Eye (tissue), 1 donor: ENCODE measurements at regions not wholly inside any gene's neighbourhood (a gene's known extent, or its start where the extent isn't known, plus 50 kb on each side); places are given as distances from the start of the nearest gene placed in this dataset.
A peak's percentile ranks its signal among the peaks of the same experiment; 100 is the strongest.
"Not testable (repeated sequence)": the region's sequence is repeated elsewhere in the genome, so short reads cannot be mapped to it uniquely, and the experiment has no call there.

ENCODE experiments used
- DNase-seq: peaks from one replicate; pipeline ENCODE4 v3.0.0-alpha.2; 2015

- DNase-seq, result no peak
Observed at GRCh38 chr9:117775591-117775990, 71.4 kb downstream of the TLR4 start.

GRCh38 chr9:117777823-117778222, 73.6 kb downstream of the TLR4 start:
- DNase-seq, result no peak

DNA sequence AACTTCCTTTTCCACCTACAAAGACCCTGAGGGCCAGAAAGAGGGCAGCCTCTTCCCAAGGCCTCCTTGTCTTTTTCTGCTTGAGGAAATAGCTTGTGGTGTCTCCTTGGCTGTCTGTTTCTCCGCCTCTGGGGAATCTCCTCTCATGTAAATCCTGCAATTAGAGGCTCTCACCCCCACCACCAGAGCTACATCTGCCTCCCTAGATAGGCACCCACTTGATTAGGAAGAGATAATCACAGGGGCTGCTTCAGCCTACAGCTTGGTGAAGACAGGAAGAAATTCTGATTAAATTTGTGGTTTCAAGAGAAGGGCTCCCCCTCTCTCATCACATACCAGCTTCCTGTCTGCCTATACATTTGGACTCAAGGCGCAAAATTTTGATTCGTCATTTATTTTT, 75.6 kb downstream of the TLR4 start:
- no peak for DNase-seq

DNA sequence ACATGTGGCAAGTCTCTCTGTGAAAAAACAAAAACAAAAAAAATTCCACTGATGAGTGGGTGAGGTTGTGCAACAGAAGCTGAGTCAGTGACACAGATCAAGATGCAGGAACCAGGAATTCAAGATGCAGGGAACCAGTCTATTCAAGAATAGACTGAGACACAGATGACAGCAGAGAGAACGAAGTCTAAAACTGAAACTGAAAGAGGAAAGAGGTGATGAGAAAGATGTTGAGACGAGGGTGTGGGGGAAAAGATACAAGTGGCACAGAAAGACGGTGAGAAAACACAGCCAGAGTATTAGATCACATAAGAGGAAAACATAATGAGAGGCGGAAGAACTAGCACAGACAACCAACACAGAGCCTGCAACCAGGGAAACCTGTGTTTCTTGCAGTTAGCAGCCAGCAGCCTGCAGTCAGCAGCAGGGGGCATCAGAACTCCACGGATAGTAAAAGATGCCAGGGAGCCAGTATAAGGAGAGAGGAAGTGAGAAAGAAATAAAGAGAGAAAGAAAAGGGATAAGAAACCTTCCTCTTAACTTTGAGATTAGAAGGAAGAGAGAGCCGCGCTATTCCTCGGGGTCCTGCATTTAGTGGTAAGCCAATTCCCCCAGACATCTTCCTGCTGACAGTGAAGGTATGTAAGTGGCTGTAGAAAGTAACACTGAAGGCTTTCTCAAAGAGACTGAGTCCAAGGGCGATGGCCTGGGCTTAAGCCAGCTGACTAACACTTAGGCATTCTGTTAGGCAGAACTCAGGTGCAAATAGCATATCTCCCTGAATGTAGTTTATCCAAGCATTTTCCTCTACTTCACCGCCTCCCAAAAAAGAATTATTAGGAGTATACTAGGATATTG, 79.0 kb downstream of the TLR4 start:
- DNase-seq, result peak; percentile 91

- no peak for DNase-seq
Observed at GRCh38 chr9:117783828-117784227, 79.6 kb downstream of the TLR4 start.

DNA sequence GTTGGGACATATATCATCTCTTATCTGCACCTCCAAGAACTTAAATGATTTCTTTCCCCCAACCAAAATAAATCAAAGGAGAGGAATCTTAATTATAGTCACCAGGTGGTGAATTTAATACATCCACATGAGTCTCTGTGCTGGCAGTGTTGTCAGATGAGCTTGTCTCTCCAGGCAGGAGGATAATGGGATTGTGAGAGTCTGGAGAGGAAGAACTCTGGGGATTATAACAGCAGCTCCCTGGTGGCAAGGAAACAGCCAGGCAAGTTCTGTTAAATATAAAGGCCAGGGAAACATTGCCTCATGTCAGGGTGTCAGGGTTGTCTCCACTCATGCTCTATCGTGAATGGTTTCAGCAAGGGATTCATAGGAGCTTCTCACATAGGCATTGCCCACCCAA, 80.8 kb downstream of the TLR4 start:
- no peak for DNase-seq

DNA sequence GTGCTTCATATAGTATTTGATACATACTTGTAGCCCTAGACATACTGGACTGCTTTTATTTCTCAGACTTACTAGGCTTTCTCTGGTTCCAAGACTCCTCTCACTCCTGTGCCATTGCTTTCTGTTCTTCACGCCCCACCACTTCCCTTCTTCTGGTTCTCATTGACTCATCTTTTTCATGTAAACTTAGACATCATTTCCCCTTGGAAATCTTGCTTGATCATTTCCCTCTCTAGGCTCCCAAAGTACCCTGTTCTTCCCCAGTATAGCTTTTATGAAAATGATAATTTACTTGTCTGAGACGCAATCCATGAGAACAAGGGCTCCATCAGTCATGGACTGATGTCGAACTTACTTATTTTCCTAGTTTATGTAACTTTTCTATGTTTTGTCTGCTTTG, 83.5 kb downstream of the TLR4 start:
- DNase-seq, result no peak

DNA sequence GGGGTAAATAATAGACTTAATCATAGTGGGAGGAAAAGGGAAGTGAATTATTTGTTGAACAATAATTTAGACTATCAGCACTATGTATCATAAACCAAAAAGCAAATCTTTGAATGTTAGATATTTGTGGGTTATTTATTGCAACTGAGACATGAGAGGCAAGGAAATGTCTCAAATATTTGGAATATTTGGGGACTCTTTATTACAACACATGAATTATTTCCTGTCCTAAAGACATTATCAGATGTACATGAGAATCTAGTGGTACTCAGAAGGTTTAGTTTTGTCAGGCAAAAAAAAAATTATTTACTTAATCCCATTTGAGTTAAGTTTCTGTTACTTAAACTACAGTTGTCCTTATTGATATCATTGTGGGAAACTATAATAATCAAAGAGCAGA, 91.1 kb downstream of the TLR4 start:
- no peak for DNase-seq

- DNase-seq, result no peak
Observed at GRCh38 chr9:117796681-117797080, 92.5 kb downstream of the TLR4 start.

DNA sequence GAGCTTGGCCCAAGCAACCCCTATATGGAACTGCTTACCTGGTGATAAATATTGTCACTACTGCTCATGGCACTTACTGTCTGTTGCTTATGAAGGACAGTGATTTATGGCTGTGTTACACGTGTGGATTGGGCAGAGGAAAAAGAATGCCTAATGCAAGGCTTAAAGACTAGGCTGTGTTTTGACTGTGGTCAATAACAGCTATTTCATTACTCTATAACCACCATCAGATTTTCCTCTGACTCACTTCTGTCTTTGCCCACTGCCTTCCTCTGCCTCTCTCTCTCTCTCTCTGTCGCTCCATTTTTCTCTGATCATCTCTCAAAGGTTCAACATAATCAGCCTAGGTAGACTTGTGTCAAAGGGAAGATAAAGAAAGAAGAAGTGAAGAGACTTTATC, 96.2 kb downstream of the TLR4 start:
- DNase-seq, result no peak

GRCh38 chr9:117809751-117810150, 105.5 kb downstream of the TLR4 start:
- no peak for DNase-seq

DNA sequence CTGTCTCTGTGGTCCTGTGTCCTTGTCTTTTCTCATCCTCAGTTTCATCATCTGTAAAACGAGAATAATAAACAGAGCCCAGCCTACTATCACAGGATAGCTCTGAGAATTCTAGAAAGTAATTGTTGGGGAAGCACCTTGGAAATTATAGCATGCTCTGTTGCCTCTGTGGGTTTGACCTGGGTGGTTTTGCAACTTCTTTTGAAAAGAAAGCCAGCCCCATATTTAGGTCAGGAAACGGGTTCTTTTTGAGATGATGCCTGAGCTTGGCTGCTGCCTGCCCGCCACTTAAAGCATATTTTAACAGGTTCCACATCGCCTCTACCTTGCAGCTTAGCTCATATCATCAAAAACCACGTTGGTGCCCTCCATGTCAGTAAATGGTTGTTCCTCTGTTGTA, 111.1 kb downstream of the TLR4 start:
- no peak for DNase-seq

DNA sequence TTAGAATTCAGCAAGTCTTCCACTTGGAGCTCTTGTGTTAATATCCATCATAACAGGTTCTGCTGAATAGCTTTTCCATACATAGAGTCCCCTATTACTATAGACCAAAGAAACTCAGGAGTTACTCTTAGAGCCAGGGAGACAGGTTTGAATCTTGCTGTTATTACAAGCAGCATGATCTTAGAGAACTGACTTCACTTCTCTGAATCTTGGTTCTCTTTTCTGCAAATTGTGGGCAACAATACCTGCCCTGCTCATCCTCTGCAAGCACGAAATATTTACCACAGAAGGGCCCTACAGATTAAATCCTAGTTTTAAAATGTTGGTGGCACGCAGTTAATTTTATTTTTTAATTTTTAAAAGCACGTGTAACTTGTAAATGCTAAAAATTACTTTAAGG, 111.7 kb downstream of the TLR4 start:
- no peak for DNase-seq

DNA sequence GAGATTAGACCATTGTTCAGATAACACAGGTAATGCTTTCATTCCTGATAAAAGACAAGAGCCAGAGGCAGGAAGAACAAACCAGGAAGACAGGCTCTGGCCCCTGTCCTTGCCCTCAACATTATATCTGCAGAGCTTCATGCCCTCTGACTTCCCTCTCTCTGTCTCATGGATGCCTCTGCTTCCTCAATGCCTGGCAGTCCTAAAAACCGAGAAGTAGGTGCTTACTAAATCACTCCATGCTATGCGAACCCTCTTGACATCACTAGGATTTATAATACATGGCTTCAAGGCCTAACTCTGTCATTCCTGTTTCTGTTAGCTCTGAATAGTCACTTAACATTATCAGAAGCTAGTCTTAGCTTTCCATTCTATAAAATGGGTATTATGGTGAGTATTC, 117.8 kb downstream of the TLR4 start:
- DNase-seq, result no peak

DNA sequence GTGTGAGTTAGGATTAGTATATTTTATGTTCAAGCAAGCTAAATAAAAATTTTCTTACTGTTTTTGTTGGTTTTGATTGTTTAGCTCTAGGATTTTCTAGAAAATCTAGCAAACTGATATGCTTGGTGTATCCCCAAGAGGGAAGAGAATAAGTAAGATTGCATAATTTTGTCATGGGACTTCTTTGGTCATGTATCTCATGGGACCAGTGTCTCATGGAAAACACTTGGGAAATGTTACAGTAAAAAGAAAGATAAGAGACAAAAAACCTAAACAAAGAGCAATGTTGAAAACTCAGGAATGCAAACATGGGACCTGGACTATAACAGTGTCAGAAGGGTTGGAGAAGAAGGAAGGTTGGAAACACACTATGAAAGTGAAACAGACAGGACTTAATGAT, 119.4 kb downstream of the TLR4 start:
- DNase-seq, result no peak

- DNase-seq, result no peak
Observed at GRCh38 chr9:117825609-117826347, 121.6 kb downstream of the TLR4 start.

- DNase-seq, result no peak
Observed at GRCh38 chr9:117826837-117827236, 122.6 kb downstream of the TLR4 start.

DNA sequence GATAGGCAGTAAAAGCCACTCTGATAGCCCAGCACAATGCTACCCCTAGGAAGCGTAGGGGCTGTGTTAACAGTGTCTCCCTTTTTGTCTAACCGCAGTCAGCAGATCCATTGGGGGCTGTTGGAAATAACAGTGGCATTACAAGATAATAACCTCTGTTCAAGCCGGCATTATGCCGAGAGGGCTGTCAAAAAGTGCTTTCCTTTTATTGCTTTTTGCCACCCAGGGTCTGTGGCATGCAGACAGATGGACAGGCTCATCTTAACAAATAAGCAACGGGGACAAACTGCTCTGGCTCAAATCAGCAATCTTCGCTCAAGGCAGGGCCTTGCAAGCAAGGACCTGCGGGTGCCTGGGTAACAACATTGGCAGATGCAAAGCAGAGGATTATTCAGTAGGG, 123.3 kb downstream of the TLR4 start:
- no peak for DNase-seq

DNA sequence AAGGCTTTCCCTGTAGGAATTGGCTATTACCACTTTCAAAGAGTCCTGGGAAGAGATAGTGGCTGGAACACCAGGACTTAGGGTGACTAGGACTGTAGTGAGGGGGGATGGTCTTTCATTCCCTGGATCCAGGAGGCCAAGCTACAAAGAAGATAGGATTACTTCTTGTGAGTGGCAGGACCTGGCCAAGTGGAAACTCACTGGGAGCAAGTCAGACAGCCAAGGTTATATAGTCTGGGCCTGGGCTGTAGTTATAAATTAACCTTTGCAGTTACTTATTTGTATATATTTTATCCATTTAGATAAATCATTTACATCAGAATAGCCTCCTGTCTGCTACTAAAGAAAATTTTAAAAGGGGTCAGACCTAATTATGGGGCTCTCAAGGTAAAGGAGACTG, 124.3 kb downstream of the TLR4 start:
- DNase-seq, result no peak

- no peak for DNase-seq
Observed at GRCh38 chr9:117835798-117836197, 131.6 kb downstream of the TLR4 start.

DNA sequence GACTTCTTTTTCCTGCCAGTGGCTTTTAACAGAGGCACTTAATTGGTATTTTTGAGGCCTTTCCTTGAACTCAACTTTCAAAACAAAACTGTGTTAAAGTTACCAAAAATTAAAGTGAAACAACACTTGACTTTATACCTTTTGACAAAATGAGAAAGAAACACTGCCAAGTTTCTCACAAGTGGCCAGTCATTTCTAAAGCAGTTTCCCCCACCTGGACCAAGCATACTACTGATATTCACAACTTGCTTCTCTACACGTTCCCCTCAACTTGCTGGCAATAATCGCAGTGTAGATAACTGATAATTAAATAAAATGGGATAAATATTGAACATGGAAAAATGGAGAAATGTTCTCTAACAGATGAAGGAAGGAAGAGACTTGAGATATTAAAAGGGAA, 135.7 kb downstream of the TLR4 start:
- no peak for DNase-seq

DNA sequence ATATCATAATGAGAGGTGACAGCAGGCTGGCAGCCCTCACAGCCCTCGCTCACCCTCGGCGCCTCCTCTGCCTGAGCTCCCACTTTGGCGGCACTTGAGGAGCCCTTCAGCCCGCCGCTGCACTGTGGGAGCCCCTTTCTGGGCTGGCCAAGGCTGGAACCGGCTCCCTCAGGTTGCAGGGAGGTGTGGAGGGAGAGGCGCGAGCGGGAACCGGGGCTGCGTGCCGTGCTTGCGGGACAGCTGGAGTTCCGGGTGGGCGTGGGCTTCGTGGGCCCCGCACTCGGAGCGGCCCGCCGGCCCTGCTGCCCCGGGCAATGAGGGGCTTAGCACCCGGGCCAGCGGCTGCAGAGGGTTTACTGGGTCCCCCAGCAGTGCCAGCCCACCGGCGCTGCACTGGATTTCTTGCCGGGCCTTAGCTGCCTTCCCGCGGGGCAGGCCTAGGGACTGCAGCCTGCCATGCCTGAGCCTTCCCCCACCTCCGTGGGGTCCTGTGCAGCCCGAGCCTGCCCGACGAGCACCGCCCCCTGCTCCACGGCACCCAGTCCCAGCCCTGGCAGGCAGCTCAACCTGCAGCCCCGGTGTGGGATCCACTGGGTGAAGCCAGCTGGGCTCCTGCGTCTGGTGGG, 147.7 kb downstream of the TLR4 start:
- not testable (repeated sequence) for DNase-seq

DNA sequence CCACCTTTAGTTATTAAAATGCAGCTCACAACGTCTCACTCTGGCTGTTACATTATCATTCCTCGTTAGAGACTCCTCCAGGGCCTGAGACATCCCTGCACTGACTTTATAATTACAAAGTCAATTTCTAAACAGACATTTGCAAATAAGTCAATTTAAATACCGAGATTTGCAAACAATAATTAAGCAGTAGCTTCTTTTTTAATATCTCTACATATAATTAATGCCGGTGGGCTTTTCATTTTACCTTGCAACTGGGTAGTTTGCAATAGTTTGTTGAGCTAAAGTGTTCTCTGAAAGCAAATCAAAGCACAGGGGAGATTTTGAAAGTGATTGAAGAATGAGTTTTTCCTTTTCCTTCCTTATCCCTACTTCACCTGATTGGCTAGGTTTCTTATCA, 154.4 kb downstream of the TLR4 start:
- no peak for DNase-seq

- DNase-seq, result no peak
Observed at GRCh38 chr9:117860849-117861248, 156.6 kb downstream of the TLR4 start.
